ENCODE measurements at regions not wholly inside any gene's neighbourhood (a gene's known extent, or its start where the extent isn't known, plus 50 kb on each side); places are given as distances from the start of the nearest gene placed in this dataset.

DNA sequence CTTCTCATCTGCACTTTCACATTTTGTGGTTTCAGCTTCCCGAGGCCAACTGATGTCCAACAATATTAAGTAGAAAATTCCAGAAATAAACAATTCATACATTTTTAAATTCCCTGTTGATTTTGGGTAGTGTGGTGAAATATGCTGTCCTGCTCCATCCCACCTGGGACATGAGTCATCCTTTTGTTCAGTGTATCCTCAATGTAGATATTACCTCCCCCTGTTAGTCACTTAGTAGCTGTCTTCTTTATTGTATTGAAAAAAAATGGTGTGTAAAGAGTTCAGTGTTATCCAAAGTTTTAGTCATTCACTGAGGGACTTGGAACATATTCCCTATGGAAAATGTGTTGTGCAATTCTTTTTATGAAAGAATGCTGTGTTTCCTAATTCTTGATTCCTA, 348.1 kb downstream of the SOCS6 start:
- 78% methylated on average over 1 of the region's 1 CpG for WGBS

GRCh38 chr18:70634576-70635147, 345.8 kb downstream of the SOCS6 start:
- H3K4me1 ChIP-seq (ENCODE audit: control insufficient read depth, insufficient read depth, low read length) = no peaks in the 10 kb centered on the region
- no peak overlapping the region for H3K27ac ChIP-seq (ENCODE audit: low read length)
- ATAC-seq (no peak), DNase-seq (no peak)
- H3K4me3 ChIP-seq (ENCODE audit: low read length) = no peak overlapping the region
- intact Hi-C loops (cut with DNase I) = no loop called here
- H3K27me3 ChIP-seq (ENCODE audit: control insufficient read depth, insufficient read depth) = no peaks in the 10 kb centered on the region
- no peaks in the 10 kb centered on the region for H3K9me3 ChIP-seq (ENCODE audit: control insufficient read depth, low read length)
- 71% methylated on average over 3 of the region's 3 CpGs for WGBS

More for the DNA sequence above, 348.1 kb downstream of the SOCS6 start:
- Histone ChIP-seq H3K27ac (ENCODE audit: low read length) (no peak overlapping the region), H3K4me1 (ENCODE audit: control insufficient read depth, insufficient read depth, low read length) (no peaks in the 10 kb centered on the region), H3K9me3 (ENCODE audit: control insufficient read depth, low read length) (no peaks in the 10 kb centered on the region), H3K4me3 (ENCODE audit: low read length) (no peak overlapping the region), H3K27me3 (ENCODE audit: control insufficient read depth, insufficient read depth) (no peaks in the 10 kb centered on the region)
- DNase-seq (no peak), ATAC-seq (no peak)
- intact Hi-C loops (cut with DNase I) = no loop called here

DNA sequence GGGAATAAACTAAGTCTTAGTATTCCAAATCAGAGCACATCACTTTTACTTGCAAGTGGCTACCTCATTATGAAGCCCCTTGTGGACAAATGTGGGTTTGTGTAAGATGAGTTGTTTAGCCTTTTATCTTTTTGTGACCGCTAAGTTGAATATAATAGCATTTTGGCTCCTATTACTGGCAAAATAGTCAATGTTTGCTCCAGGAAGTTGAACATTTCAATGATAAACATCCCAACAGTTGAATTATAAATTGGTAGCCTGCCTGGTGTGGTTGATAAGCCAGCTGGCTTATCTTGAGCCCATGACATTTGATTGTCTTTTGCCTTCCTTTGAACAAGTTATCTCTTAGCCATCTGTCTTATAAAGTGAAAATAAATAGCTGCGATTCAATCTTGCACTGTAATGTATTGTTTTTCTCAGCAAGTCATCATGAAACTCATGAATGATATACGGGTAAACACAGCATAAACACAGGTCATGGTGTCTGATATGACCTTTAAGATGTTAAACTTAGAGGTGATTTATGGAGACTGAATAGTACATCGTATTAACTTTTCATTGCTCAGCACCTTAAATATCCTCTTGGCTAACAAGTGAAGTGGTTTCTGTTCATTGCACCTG, 338.4 kb downstream of the SOCS6 start:
- WGBS = 39% methylated on average over 4 of the region's 4 CpGs

DNA sequence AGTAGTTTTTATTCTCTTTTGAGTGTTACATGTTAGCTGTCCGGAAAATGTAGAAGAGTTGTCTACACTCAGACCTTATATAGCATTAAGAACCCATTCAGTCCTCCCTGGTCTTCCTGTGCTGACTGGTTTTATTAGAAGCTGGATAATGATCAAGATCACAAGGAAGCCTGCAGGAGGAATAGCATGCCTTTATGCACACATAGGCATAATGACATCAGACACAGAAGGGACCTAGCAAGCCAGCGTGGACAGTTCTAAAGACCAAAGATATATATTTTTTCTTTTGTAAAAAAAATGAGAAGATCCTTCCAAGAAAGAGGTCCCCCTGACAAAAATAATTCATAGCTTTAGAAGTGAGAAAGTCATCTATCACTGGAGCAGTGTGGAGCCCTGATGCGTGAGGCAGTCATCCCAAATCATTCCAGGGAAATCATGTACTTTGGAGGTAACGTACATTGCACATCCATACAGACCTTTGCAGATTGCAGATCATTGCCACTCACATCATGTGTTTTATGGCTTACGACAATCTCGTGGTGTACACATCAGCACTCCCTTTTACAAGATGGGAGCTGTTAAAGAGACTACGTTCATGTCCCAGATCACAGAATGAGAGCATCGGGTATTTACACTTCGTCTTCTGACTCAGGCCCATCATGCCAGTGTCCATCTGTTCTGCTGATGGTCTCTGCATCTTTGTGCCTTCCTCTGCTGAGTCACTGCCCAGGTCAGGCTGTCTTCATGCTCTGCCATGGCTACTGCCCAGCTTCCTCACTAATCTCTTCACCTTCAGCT, 334.0 kb downstream of the SOCS6 start:
- H3K9me3 ChIP-seq (ENCODE audit: control insufficient read depth, low read length) = no peaks in the 10 kb centered on the region
- ATAC-seq (no peak), DNase-seq (no peak)
- WGBS = 86% methylated on average over 9 of the region's 9 CpGs
- no peaks in the 10 kb centered on the region for H3K27me3 ChIP-seq (ENCODE audit: control insufficient read depth, insufficient read depth)
- no peak overlapping the region for H3K4me3 ChIP-seq (ENCODE audit: low read length)
- no peaks in the 10 kb centered on the region for H3K4me1 ChIP-seq (ENCODE audit: control insufficient read depth, insufficient read depth, low read length)
- H3K27ac ChIP-seq (ENCODE audit: low read length) = no peak overlapping the region
- intact Hi-C loops (cut with DNase I) = no loop called here

More for the DNA sequence above, 338.4 kb downstream of the SOCS6 start:
- DNase-seq = no peak
- no peak for ATAC-seq
- no peak overlapping the region for H3K4me3 ChIP-seq (ENCODE audit: low read length)
- H3K9me3 ChIP-seq (ENCODE audit: control insufficient read depth, low read length) = no peaks in the 10 kb centered on the region
- H3K4me1 ChIP-seq (ENCODE audit: control insufficient read depth, insufficient read depth, low read length) = no peaks in the 10 kb centered on the region
- H3K27me3 ChIP-seq (ENCODE audit: control insufficient read depth, insufficient read depth) = no peaks in the 10 kb centered on the region
- H3K27ac ChIP-seq (ENCODE audit: low read length) = no peak overlapping the region
- intact Hi-C loops (cut with DNase I) = no loop called here

DNA sequence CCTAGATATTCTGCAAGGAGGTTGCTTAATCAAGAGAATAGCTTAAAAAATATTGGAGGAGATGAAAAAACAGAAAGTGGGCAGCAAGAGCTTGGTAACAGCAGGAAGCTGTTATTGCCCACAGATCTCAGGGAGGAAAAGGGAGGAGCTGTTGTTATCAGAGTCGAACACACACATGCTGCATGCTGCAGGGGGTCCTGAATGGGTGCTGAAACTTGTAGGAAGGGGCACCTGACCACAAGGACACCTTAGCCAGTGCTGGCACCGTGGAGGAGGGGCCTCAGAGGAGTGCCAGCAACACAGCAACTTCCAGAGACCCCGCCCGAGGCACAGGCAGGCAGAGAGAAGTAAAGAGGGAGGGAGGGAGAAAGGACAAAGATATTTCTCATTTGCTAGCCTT, 332.9 kb downstream of the SOCS6 start:
- Histone ChIP-seq H3K4me1 (ENCODE audit: control insufficient read depth, insufficient read depth, low read length) (no peaks in the 10 kb centered on the region), H3K27me3 (ENCODE audit: control insufficient read depth, insufficient read depth) (no peaks in the 10 kb centered on the region), H3K27ac (ENCODE audit: low read length) (no peak overlapping the region), H3K9me3 (ENCODE audit: control insufficient read depth, low read length) (no peaks in the 10 kb centered on the region), H3K4me3 (ENCODE audit: low read length) (no peak overlapping the region)
- intact Hi-C loops (cut with DNase I) = no loop called here
- WGBS = 33% methylated on average over 4 of the region's 4 CpGs
- no peak for ATAC-seq
- DNase-seq = no peak

- WGBS = 73% methylated on average over 2 of the region's 2 CpGs
- ATAC-seq (no peak), DNase-seq (no peak)
- Histone ChIP-seq H3K27ac (ENCODE audit: low read length) (no peak overlapping the region), H3K4me1 (ENCODE audit: control insufficient read depth, insufficient read depth, low read length) (no peaks in the 10 kb centered on the region), H3K4me3 (ENCODE audit: low read length) (no peak overlapping the region), H3K27me3 (ENCODE audit: control insufficient read depth, insufficient read depth) (no peaks in the 10 kb centered on the region), H3K9me3 (ENCODE audit: control insufficient read depth, low read length) (no peaks in the 10 kb centered on the region)
- intact Hi-C loops (cut with DNase I) = no loop called here
Observed at GRCh38 chr18:70620837-70621612, 332.2 kb downstream of the SOCS6 start.

- intact Hi-C loops (cut with DNase I) = no loop called here
- Histone ChIP-seq H3K9me3 (ENCODE audit: control insufficient read depth, low read length) (no peaks in the 10 kb centered on the region), H3K27me3 (ENCODE audit: control insufficient read depth, insufficient read depth) (no peaks in the 10 kb centered on the region), H3K27ac (ENCODE audit: low read length) (no peak overlapping the region), H3K4me1 (ENCODE audit: control insufficient read depth, insufficient read depth, low read length) (no peaks in the 10 kb centered on the region), H3K4me3 (ENCODE audit: low read length) (no peak overlapping the region)
- 73% methylated on average over 2 of the region's 2 CpGs for WGBS
- ATAC-seq (no peak), DNase-seq (no peak)
Observed at GRCh38 chr18:70617020-70617763, 328.3 kb downstream of the SOCS6 start.

DNA sequence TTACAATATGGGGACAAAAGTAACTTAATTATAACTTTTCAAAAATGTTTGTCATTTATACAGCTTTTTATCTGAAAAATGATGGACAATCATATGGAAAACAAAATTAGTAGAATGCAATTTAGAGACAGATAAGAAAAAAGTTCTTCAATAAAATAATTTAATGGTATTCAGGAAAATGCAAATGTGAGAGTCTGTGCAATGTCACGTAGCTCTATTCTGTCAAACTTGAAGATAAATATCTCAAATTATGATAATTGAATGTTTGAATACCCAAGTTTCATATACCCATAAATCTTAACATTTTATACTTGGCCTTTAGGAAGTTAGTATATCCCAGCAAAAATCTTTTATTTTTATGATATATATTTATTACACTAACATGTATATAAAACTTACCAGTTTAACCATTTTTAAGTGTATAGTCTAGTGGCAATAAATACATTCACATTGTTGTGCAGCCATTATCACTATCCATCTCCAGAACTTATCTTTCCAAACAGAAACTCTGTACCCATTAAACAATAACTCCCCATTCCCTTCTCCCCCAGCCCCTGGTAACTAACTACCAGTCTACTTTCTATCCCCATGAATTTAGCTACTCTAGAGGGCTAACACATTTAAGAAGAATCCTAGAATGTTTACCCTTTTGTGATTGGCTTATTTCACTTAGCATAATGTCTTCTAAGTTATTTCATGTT, 311.5 kb downstream of the SOCS6 start:
- H3K27me3 ChIP-seq (ENCODE audit: control insufficient read depth, insufficient read depth) = no peaks in the 10 kb centered on the region
- no peak overlapping the region for H3K4me3 ChIP-seq (ENCODE audit: low read length)
- no peaks in the 10 kb centered on the region for H3K4me1 ChIP-seq (ENCODE audit: control insufficient read depth, insufficient read depth, low read length)
- intact Hi-C loops (cut with DNase I) = no loop called here
- DNase-seq = no peak
- no peaks in the 10 kb centered on the region for H3K9me3 ChIP-seq (ENCODE audit: control insufficient read depth, low read length)
- H3K27ac ChIP-seq (ENCODE audit: low read length) = no peak overlapping the region
- 76% methylated on average over 1 of the region's 1 CpG for WGBS
- no peak for ATAC-seq

- no peak for ATAC-seq
- intact Hi-C loops (cut with DNase I) = no loop called here
- no peak overlapping the region for H3K27ac ChIP-seq (ENCODE audit: low read length)
Observed at GRCh38 chr18:70598406-70598805, 309.6 kb downstream of the SOCS6 start.

DNA sequence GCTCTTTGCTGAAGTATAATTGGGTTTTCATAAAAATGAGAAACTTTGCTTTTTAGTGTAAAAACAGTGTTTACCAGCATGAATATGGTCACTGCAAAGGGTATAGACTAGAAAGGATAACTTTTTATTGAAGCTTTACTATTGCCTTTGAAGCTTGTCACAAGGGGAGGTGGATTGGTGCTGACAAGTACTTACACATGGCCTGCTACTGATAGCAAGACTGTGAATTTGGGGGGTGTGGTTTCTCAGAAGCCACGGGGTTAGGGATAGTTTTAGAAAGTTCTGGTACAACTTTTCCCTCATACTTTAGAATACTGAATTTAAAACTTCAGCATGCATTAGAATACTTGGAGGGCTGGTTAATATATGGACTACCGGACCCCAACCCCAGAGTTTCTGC, 294.1 kb downstream of the SOCS6 start:
- ATAC-seq (no peak), DNase-seq (no peak)
- intact Hi-C loops (cut with DNase I) = no loop called here
- Histone ChIP-seq H3K27me3 (ENCODE audit: control insufficient read depth, insufficient read depth) (no peaks in the 10 kb centered on the region), H3K4me3 (ENCODE audit: low read length) (no peak overlapping the region), H3K9me3 (ENCODE audit: control insufficient read depth, low read length) (no peaks in the 10 kb centered on the region), H3K27ac (ENCODE audit: low read length) (no peak overlapping the region), H3K4me1 (ENCODE audit: control insufficient read depth, insufficient read depth, low read length) (no peaks in the 10 kb centered on the region)
- 56% methylated on average over 2 of the region's 2 CpGs for WGBS

More at GRCh38 chr18:70598406-70598805, 309.6 kb downstream of the SOCS6 start:
- Histone ChIP-seq H3K27me3 (ENCODE audit: control insufficient read depth, insufficient read depth) (no peaks in the 10 kb centered on the region), H3K9me3 (ENCODE audit: control insufficient read depth, low read length) (no peaks in the 10 kb centered on the region), H3K4me3 (ENCODE audit: low read length) (no peak overlapping the region), H3K4me1 (ENCODE audit: control insufficient read depth, insufficient read depth, low read length) (no peaks in the 10 kb centered on the region)
- no peak for DNase-seq

Measured in right cardiac atrium (tissue), 5 donors.